Progenitor cell of endocrine pancreas (in vitro differentiated cells): ENCODE measurements at regions not wholly inside any gene's neighbourhood (a gene's known extent, or its start where the extent isn't known, plus 50 kb on each side); places are given as distances from the start of the nearest gene placed in this dataset.

Source experiments
- DNase-seq: peaks from one replicate; pipeline ENCODE4 v3.0.0; 2021; ENCODE audit warnings: low spot score; ENCODE audit not compliant: unreplicated experiment
- H3K27ac Mint-ChIP-seq: 2 replicates; pipeline ENCODE4 v1.8.0; 2021; ENCODE audit warnings: mild to moderate bottlenecking, moderate library complexity, mixed read lengths
- H3K27me3 Mint-ChIP-seq: 2 replicates; pipeline ENCODE4 v1.8.0; 2021; ENCODE audit warnings: mixed read lengths
- H3K36me3 Mint-ChIP-seq: 2 replicates; pipeline ENCODE4 v1.8.0; 2022; ENCODE audit warnings: mixed read lengths; ENCODE audit not compliant: insufficient read depth
- H3K4me1 Mint-ChIP-seq: 2 replicates; pipeline ENCODE4 v1.8.0; 2021; ENCODE audit warnings: low read depth, mixed read lengths
- H3K4me3 Mint-ChIP-seq: 2 replicates; pipeline ENCODE4 v1.8.0; 2021; ENCODE audit warnings: low read depth, mild to moderate bottlenecking, moderate library complexity, mixed read lengths
- H3K9me3 Mint-ChIP-seq: 2 replicates; pipeline ENCODE4 v1.8.0; 2021; ENCODE audit warnings: low read depth, mixed read lengths
- TF ChIP-seq, protein P1 (sequence below): fragments of 200-600 bp; sonication (generic); IDR thresholded peaks from one replicate; pipeline ENCODE4 v1.5.0; 2021; ENCODE audit warnings: antibody characterized with exemption, mild to moderate bottlenecking; ENCODE audit not compliant: unreplicated experiment

DNA sequence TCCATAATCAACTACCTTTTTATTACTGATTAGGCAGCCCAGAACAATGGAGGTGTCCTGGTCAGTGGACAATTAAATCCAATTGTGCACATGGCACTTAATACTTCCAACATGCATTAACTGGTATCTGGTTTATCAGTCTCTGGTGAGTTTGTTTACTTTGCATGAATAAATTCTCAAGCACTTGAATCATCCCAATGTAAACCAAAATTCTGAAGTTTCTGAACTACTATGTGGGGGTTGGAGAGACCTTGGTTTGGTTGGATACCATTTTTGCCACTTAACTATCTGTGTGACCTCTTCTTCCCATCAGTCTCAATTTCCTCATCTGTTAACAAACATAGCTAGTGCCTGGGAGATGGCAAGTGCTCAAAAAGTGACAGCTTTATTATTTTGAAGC lies 70.5 kb upstream of the MAP4 start:
- DNase-seq: no peak
- Mint-ChIP-seq H3K9me3 (no peaks in the 10 kb centered on the region), H3K4me1 (peaks cover 19% of the 10 kb centered on the region), H3K4me3 (peak overlapping the region; percentile 92), H3K27ac (peak overlapping the region; percentile 81), H3K27me3 (peaks cover 2% of the 10 kb centered on the region), H3K36me3 (peaks cover 8% of the 10 kb centered on the region)
- TF ChIP-seq, protein P1, sequence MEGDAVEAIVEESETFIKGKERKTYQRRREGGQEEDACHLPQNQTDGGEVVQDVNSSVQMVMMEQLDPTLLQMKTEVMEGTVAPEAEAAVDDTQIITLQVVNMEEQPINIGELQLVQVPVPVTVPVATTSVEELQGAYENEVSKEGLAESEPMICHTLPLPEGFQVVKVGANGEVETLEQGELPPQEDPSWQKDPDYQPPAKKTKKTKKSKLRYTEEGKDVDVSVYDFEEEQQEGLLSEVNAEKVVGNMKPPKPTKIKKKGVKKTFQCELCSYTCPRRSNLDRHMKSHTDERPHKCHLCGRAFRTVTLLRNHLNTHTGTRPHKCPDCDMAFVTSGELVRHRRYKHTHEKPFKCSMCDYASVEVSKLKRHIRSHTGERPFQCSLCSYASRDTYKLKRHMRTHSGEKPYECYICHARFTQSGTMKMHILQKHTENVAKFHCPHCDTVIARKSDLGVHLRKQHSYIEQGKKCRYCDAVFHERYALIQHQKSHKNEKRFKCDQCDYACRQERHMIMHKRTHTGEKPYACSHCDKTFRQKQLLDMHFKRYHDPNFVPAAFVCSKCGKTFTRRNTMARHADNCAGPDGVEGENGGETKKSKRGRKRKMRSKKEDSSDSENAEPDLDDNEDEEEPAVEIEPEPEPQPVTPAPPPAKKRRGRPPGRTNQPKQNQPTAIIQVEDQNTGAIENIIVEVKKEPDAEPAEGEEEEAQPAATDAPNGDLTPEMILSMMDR: no peak

DNA sequence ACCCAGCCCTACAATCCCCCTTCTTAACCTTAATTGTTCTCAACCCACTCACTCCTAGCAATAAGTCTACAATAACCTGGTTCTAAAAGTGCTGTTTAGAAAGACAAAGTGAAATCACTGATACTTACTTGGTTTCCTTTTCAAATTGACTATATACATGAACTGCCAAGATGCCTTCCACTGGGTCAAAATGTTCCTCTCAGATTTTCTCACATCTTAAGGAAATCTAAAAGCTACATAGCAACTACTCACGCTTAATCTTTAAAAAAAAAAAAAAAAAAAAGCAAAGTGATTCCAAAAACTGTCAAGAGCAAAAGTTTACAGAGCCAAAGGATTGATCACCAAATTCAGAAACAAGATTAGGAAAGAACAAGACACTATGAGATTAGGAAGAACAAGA lies 68.7 kb upstream of the MAP4 start:
- Mint-ChIP-seq H3K27ac (no peak overlapping the region), H3K27me3 (no peaks in the 10 kb centered on the region), H3K4me3 (no peak overlapping the region), H3K4me1 (peaks cover 16% of the 10 kb centered on the region), H3K36me3 (peaks cover 8% of the 10 kb centered on the region), H3K9me3 (no peaks in the 10 kb centered on the region)
- TF ChIP-seq, protein P1: no peak
- no peak for DNase-seq

DNA sequence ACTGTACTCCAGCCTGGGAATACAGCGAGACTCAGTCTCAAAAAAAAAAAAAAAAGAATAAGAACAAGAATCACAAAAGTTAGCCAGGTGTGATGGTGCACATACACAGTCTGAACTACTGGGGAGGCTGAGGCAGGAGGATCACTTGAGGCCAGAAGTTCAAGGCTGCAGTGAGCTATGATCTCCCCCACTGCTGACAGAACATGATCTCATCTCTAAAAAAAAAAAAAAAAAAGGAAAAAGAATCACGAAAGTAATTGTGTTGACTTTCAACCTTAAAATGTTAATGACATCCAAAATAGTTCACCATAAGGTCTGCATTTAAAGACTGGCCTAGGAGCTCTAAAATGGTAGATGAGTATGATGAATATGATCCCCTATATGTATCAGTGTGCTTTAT lies 68.0 kb upstream of the MAP4 start:
- TF ChIP-seq, protein P1: no peak
- no peak for DNase-seq
- H3K27ac Mint-ChIP-seq: peak overlapping the region; percentile 52
- peaks cover 8% of the 10 kb centered on the region for H3K36me3 Mint-ChIP-seq
- no peaks in the 10 kb centered on the region for H3K27me3 Mint-ChIP-seq
- H3K4me1 Mint-ChIP-seq: peaks cover 14% of the 10 kb centered on the region
- H3K4me3 Mint-ChIP-seq: no peak overlapping the region
- no peaks in the 10 kb centered on the region for H3K9me3 Mint-ChIP-seq

DNA sequence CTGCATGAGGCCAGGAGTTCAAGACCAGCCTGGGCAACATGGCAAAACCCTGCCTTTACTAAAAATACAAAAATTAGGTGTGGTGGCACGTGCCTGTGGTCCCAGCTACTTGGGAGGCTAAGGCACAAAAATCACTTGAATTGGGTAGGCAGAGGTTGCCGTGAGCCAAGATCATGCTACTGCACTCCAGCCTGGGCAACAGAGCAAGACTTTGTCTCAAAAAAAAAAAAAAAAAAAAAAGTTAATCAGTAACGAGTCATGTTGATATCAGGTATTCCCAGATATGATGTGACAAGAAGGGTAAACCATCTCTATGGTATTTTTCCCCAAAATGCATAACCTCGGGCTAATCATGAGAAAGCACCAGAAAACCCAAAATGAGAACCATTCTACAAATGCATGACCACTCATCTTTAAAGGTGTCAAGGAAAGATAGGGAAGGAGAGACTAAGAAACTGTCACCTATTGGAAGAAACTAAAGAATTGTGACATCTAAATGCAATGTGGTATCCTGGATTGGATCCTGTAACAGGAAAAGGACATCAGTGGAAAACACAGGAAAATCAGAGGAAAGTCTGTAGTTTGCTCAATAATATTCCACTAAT lies 66.5 kb upstream of the MAP4 start:
- H3K9me3 Mint-ChIP-seq: no peaks in the 10 kb centered on the region
- H3K4me1 Mint-ChIP-seq: peaks cover 14% of the 10 kb centered on the region
- no peaks in the 10 kb centered on the region for H3K27me3 Mint-ChIP-seq
- H3K36me3 Mint-ChIP-seq: peaks cover 8% of the 10 kb centered on the region
- TF ChIP-seq, protein P1: no peak
- DNase-seq: no peak
- no peak overlapping the region for H3K4me3 Mint-ChIP-seq
- H3K27ac Mint-ChIP-seq: no peak overlapping the region

DNA sequence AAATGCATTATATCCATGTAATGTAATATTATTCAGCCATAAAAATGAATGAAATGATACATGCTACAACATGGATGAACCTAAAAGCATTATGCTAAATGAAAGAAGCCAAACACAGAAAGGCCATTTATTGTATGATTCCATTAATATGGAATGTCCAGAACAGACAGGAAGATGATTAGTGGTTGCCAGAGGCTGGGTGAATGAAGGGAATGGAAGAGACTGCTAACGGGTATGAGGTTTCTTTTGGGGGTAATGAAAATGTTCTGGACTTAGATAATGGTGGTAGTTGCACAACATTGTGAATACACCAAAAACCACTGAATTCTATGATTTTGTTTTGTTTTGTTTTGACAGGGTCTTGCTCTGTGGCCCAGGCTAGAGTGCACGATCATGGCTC lies 61.6 kb upstream of the MAP4 start:
- Mint-ChIP-seq H3K27me3 (no peaks in the 10 kb centered on the region), H3K4me1 (no peaks in the 10 kb centered on the region), H3K36me3 (peaks cover 3% of the 10 kb centered on the region), H3K9me3 (no peaks in the 10 kb centered on the region), H3K4me3 (no peak overlapping the region), H3K27ac (no peak overlapping the region)
- TF ChIP-seq, protein P1: no peak
- DNase-seq: no peak
